ENCODE measurements at regions not wholly inside any gene's neighbourhood (a gene's known extent, or its start where the extent isn't known, plus 50 kb on each side); places are given as distances from the start of the nearest gene placed in this dataset.

GRCh38 chr18:28863396-28863795 lies 686.5 kb upstream of the CDH2 start:
- no peak for TF ChIP-seq CTCF (IDR thresholded peaks at IDR 0.05; ENCODE audit: borderline replicate concordance, insufficient read depth, low read depth, low read length)
- no peak overlapping the region for H3K4me3 ChIP-seq (ENCODE audit: low read depth, low read length)

GRCh38 chr18:28858248-28858647 lies 681.3 kb upstream of the CDH2 start:
- H3K4me3 ChIP-seq (ENCODE audit: low read depth, low read length), result no peak overlapping the region
- no peak for TF ChIP-seq CTCF (IDR thresholded peaks at IDR 0.05; ENCODE audit: borderline replicate concordance, insufficient read depth, low read depth, low read length)

- H3K4me3 ChIP-seq (ENCODE audit: low read depth, low read length), result no peak overlapping the region
- no peak for TF ChIP-seq CTCF (IDR thresholded peaks at IDR 0.05; ENCODE audit: borderline replicate concordance, insufficient read depth, low read depth, low read length)
Observed at GRCh38 chr18:28855989-28856388, 679.1 kb upstream of the CDH2 start.

GRCh38 chr18:28855524-28855923 lies 678.6 kb upstream of the CDH2 start:
- TF ChIP-seq CTCF (IDR thresholded peaks at IDR 0.05; ENCODE audit: borderline replicate concordance, insufficient read depth, low read depth, low read length), result no peak
- no peak overlapping the region for H3K4me3 ChIP-seq (ENCODE audit: low read depth, low read length)

- no peak for TF ChIP-seq CTCF (IDR thresholded peaks at IDR 0.05; ENCODE audit: borderline replicate concordance, insufficient read depth, low read depth, low read length)
- H3K4me3 ChIP-seq (ENCODE audit: low read depth, low read length), result no peak overlapping the region
Observed at GRCh38 chr18:28854964-28855363, 678.0 kb upstream of the CDH2 start.

- no peak for TF ChIP-seq CTCF (IDR thresholded peaks at IDR 0.05; ENCODE audit: borderline replicate concordance, insufficient read depth, low read depth, low read length)
Observed at GRCh38 chr18:28846958-28847357, 670.0 kb upstream of the CDH2 start.

GRCh38 chr18:28837100-28837499 lies 660.2 kb upstream of the CDH2 start:
- H3K4me3 ChIP-seq (ENCODE audit: low read depth, low read length), result no peak overlapping the region
- no peak for TF ChIP-seq CTCF (IDR thresholded peaks at IDR 0.05; ENCODE audit: borderline replicate concordance, insufficient read depth, low read depth, low read length)

More at GRCh38 chr18:28846958-28847357, 670.0 kb upstream of the CDH2 start:
- no peak overlapping the region for H3K4me3 ChIP-seq (ENCODE audit: low read depth, low read length)

Measured in GM12875 (cell line).